ENCODE measurements at regions not wholly inside any gene's neighbourhood (a gene's known extent, or its start where the extent isn't known, plus 50 kb on each side); places are given as distances from the start of the nearest gene placed in this dataset.

DNA sequence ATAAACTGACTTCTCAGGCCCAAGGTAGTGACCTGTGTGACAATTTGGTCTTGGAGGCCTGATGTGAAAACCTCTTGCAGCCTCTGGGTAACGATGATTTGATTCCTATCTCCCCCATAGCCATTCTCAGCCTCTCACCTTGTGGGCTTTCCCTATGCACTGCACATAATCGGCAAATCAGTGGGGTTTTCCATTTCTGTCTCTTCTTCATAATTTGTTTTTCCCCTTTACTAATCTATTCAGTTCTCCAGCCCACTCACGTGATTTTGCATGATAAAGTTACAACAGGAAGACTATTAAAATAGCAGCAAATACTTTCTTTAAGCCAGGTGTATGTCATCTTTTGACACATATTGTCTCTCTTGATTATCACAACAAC is 893.7 kb downstream of the TFAP2A start:
- no peak for TF ChIP-seq POLR2AphosphoS5 (IDR thresholded peaks at IDR 0.05; ENCODE audit: low read depth, low read length)
- TF ChIP-seq, protein P1, sequence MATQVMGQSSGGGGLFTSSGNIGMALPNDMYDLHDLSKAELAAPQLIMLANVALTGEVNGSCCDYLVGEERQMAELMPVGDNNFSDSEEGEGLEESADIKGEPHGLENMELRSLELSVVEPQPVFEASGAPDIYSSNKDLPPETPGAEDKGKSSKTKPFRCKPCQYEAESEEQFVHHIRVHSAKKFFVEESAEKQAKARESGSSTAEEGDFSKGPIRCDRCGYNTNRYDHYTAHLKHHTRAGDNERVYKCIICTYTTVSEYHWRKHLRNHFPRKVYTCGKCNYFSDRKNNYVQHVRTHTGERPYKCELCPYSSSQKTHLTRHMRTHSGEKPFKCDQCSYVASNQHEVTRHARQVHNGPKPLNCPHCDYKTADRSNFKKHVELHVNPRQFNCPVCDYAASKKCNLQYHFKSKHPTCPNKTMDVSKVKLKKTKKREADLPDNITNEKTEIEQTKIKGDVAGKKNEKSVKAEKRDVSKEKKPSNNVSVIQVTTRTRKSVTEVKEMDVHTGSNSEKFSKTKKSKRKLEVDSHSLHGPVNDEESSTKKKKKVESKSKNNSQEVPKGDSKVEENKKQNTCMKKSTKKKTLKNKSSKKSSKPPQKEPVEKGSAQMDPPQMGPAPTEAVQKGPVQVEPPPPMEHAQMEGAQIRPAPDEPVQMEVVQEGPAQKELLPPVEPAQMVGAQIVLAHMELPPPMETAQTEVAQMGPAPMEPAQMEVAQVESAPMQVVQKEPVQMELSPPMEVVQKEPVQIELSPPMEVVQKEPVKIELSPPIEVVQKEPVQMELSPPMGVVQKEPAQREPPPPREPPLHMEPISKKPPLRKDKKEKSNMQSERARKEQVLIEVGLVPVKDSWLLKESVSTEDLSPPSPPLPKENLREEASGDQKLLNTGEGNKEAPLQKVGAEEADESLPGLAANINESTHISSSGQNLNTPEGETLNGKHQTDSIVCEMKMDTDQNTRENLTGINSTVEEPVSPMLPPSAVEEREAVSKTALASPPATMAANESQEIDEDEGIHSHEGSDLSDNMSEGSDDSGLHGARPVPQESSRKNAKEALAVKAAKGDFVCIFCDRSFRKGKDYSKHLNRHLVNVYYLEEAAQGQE (IDR thresholded peaks at IDR 0.05; ENCODE audit: insufficient read depth in 1 of 2, low read depth in 2 of 2, low read length in 2 of 2): no peak
- TF ChIP-seq TAF1 (IDR thresholded peaks at IDR 0.05; ENCODE audit: borderline replicate concordance, insufficient read depth, low read length): no peak
- TF ChIP-seq SIN3A (IDR thresholded peaks at IDR 0.05; ENCODE audit: borderline replicate concordance, insufficient read depth, low read length): no peak
- no peak for TF ChIP-seq FOXP2 (optimal IDR thresholded peaks at IDR 0.05; ENCODE audit: borderline replicate concordance, extremely low read depth, extremely low read length, insufficient read depth)

Measured in PFSK-1 (cell line).